WTC11 (cell line): ENCODE measurements at regions not wholly inside any gene's neighbourhood (a gene's known extent, or its start where the extent isn't known, plus 50 kb on each side); places are given as distances from the start of the nearest gene placed in this dataset.

Experiments used
- ATAC-seq: fragments of 200-7000 bp; cut with Tn5 transposase; 2 replicates; pipeline ENCODE4 v1.10.0; 2021; ENCODE audit warnings: mild to moderate bottlenecking, moderate library complexity
- CTCF ChIA-PET: fragments of 300-600 bp; sonication (Branson Sonifier 250); formaldehyde crosslinking; loops from one replicate; lab custom pipeline; 2021; ENCODE audit warnings: antibody characterized with exemption; lab: Charles Lee
- POLR2A ChIA-PET: fragments of 350-600 bp; sonication (Branson Sonifier 250); formaldehyde crosslinking; loops from one replicate; lab custom pipeline; 2021; ENCODE audit warnings: antibody characterized with exemption; lab: Charles Lee
- DNase-seq: peaks from one replicate; pipeline ENCODE4 v3.0.0; 2021; ENCODE audit warnings: low spot score
- H3K27ac Mint-ChIP-seq: 2 replicates; pipeline ENCODE4 v1.8.0; 2021; ENCODE audit warnings: mixed read lengths
- H3K27me3 Mint-ChIP-seq: 2 replicates; pipeline ENCODE4 v1.8.0; 2021; ENCODE audit warnings: low read depth, mild to moderate bottlenecking, moderate library complexity, mixed read lengths
- H3K36me3 Mint-ChIP-seq: 2 replicates; pipeline ENCODE4 v1.8.0; 2021; ENCODE audit warnings: mixed read lengths
- H3K4me1 Mint-ChIP-seq: 2 replicates; pipeline ENCODE4 v1.8.0; 2022; ENCODE audit warnings: mixed read lengths
- H3K4me3 Mint-ChIP-seq: 2 replicates; pipeline ENCODE4 v1.8.0; 2021; ENCODE audit warnings: mild to moderate bottlenecking, moderate library complexity, mixed read lengths
- H3K9me3 Mint-ChIP-seq: 2 replicates; pipeline ENCODE4 v1.8.0; 2021; ENCODE audit warnings: mixed read lengths
- CBFB ChIP-seq: sonication (generic); formaldehyde crosslinking; IDR thresholded peaks from 2 replicates; pipeline ENCODE4 v1.8.1; 2022; ENCODE audit warnings: mild to moderate bottlenecking, low read depth, missing genetic modification reagents
- CDX4 ChIP-seq: fragments of 250-450 bp; sonication (Bioruptor Pico); IDR thresholded peaks from 2 replicates; pipeline ENCODE4 v1.9.0; 2021; ENCODE audit warnings: moderate library complexity, mild to moderate bottlenecking, inconsistent platforms, borderline replicate concordance
- ETV6 ChIP-seq: sonication (generic); formaldehyde crosslinking; IDR thresholded peaks from 2 replicates; pipeline ENCODE4 v1.8.1; 2022; ENCODE audit warnings: mild to moderate bottlenecking, missing genetic modification reagents
- GRHL2 ChIP-seq: fragments of 250-450 bp; sonication (Bioruptor Pico); IDR thresholded peaks from 2 replicates; pipeline ENCODE4 v1.8.0; 2022; ENCODE audit warnings: mild to moderate bottlenecking, moderate library complexity; ENCODE audit not compliant: insufficient replicate concordance, severe bottlenecking
- GTF2I ChIP-seq: fragments of 250-450 bp; sonication (Bioruptor Pico); conservative IDR thresholded peaks from 2 replicates; pipeline ENCODE4 v1.4.0; 2021; ENCODE audit warnings: mild to moderate bottlenecking
- JUN ChIP-seq: sonication (generic); formaldehyde crosslinking; IDR thresholded peaks from 2 replicates; pipeline ENCODE4 v1.8.0; 2023; ENCODE audit warnings: mild to moderate bottlenecking, missing genetic modification reagents
- NFATC4 ChIP-seq: fragments of 250-450 bp; sonication (Bioruptor Pico); IDR thresholded peaks from 2 replicates; pipeline ENCODE4 v1.9.0; 2021; ENCODE audit warnings: mild to moderate bottlenecking
- NFYB ChIP-seq: sonication (generic); formaldehyde crosslinking; conservative IDR thresholded peaks from 2 replicates; pipeline ENCODE4 v1.8.0; 2022; ENCODE audit warnings: low read depth, missing genetic modification reagents
- NR1H2 ChIP-seq: sonication (generic); formaldehyde crosslinking; IDR thresholded peaks from 2 replicates; pipeline ENCODE4 v1.9.0; 2021; ENCODE audit warnings: mild to moderate bottlenecking, moderate library complexity, missing genetic modification reagents
- RORB ChIP-seq: fragments of 250-450 bp; sonication (Bioruptor Pico); IDR thresholded peaks from 2 replicates; pipeline ENCODE4 v1.9.0; 2021; ENCODE audit warnings: mild to moderate bottlenecking
- SMAD3 ChIP-seq: sonication (generic); formaldehyde crosslinking; IDR thresholded peaks from 2 replicates; pipeline ENCODE4 v1.8.0; 2022; ENCODE audit warnings: missing genetic modification reagents, mild to moderate bottlenecking, borderline replicate concordance
- TEAD4 ChIP-seq: sonication (generic); formaldehyde crosslinking; IDR thresholded peaks from 2 replicates; pipeline ENCODE4 v1.8.0; 2022; ENCODE audit warnings: mild to moderate bottlenecking, missing genetic modification reagents
- ZNF138 ChIP-seq: sonication (generic); formaldehyde crosslinking; conservative IDR thresholded peaks from 2 replicates; pipeline ENCODE4 v1.8.1; 2022; ENCODE audit warnings: mild to moderate bottlenecking, moderate library complexity, missing genetic modification reagents
- ZNF219 ChIP-seq: sonication (generic); formaldehyde crosslinking; IDR thresholded peaks from 2 replicates; pipeline ENCODE4 v1.8.0; 2023; ENCODE audit warnings: missing genetic modification reagents, mild to moderate bottlenecking, borderline replicate concordance
- ZNF263 ChIP-seq: sonication (generic); formaldehyde crosslinking; IDR thresholded peaks from 2 replicates; pipeline ENCODE4 v1.8.1; 2022; ENCODE audit warnings: low read depth, mild to moderate bottlenecking, moderate library complexity, missing genetic modification reagents
- ZNF532 ChIP-seq: fragments of 250-450 bp; sonication (Bioruptor Pico); IDR thresholded peaks from 2 replicates; pipeline ENCODE4 v1.9.0; 2021; ENCODE audit warnings: mild to moderate bottlenecking, borderline replicate concordance
- TF ChIP-seq, protein P1 (sequence below): sonication (generic); formaldehyde crosslinking; conservative IDR thresholded peaks from 2 replicates; pipeline ENCODE4 v1.8.1; 2023; ENCODE audit warnings: mild to moderate bottlenecking, low read depth, missing genetic modification reagents, moderate library complexity
- TF ChIP-seq, protein P2 (sequence below): sonication (generic); formaldehyde crosslinking; IDR thresholded peaks from 2 replicates; pipeline ENCODE4 v1.8.0; 2023; ENCODE audit warnings: missing genetic modification reagents
- TF ChIP-seq, protein P3 (sequence below): sonication (generic); formaldehyde crosslinking; IDR thresholded peaks from 2 replicates; pipeline ENCODE4 v1.8.0; 2022; ENCODE audit warnings: mild to moderate bottlenecking, missing genetic modification reagents

DNA sequence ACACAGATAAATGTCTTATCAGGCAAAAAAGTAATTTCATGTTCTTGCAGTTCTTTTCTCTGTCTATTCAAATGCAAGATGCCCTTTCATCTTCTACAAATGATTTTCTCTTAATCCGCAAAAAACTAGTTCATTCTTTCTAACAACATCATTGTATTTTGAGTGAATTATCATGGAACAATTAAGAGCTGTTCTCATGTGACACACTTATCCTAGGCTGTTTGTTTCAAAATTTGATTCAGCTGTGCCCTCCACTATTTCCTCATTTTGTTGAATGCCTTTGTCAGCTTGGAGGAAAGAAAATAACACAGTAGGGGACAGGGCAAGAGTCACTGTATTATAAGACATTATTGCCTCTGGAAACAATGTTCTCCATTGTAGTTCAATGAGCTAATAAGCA is 396.9 kb downstream of the KCTD12 start:
- no peak overlapping the region for H3K4me3 Mint-ChIP-seq
- TF ChIP-seq SMAD3 (CRISPR knock-in tag), result no peak
- no peaks in the 10 kb centered on the region for H3K27me3 Mint-ChIP-seq
- H3K36me3 Mint-ChIP-seq, result no peaks in the 10 kb centered on the region
- H3K9me3 Mint-ChIP-seq, result 0 out of 2 replicates have a peak, but pooled peaks cover 4% of the 10 kb centered on the region
- DNase-seq, result no peak
- H3K27ac Mint-ChIP-seq, result no peak overlapping the region
- no peak for ATAC-seq
- CTCF ChIA-PET, result interaction anchor here (0.5 to 1.2 kb wide), 2 partner anchors 414 to 1458 kb away, joined by 3 to 7 read pairs; no protein-coding TSS in a partner anchor
- POLR2A ChIA-PET, result no interaction called here
- peaks cover 5% of the 10 kb centered on the region for H3K4me1 Mint-ChIP-seq

- no peak for TF ChIP-seq CDX4 (CRISPR knock-in tag)
- TF ChIP-seq JUN, result no peak
- TF ChIP-seq CBFB (CRISPR knock-in tag), result no peak
- no peak for TF ChIP-seq ETV6 (CRISPR knock-in tag)
- TF ChIP-seq NFATC4 (CRISPR knock-in tag), result no peak
- TF ChIP-seq, protein P1, sequence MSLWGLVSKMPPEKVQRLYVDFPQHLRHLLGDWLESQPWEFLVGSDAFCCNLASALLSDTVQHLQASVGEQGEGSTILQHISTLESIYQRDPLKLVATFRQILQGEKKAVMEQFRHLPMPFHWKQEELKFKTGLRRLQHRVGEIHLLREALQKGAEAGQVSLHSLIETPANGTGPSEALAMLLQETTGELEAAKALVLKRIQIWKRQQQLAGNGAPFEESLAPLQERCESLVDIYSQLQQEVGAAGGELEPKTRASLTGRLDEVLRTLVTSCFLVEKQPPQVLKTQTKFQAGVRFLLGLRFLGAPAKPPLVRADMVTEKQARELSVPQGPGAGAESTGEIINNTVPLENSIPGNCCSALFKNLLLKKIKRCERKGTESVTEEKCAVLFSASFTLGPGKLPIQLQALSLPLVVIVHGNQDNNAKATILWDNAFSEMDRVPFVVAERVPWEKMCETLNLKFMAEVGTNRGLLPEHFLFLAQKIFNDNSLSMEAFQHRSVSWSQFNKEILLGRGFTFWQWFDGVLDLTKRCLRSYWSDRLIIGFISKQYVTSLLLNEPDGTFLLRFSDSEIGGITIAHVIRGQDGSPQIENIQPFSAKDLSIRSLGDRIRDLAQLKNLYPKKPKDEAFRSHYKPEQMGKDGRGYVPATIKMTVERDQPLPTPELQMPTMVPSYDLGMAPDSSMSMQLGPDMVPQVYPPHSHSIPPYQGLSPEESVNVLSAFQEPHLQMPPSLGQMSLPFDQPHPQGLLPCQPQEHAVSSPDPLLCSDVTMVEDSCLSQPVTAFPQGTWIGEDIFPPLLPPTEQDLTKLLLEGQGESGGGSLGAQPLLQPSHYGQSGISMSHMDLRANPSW (CRISPR knock-in tag), result no peak
- no peak for TF ChIP-seq ZNF532 (CRISPR knock-in tag)
- TF ChIP-seq GTF2I (CRISPR knock-in tag), result no peak
- ATAC-seq, result no peak
- Mint-ChIP-seq H3K27me3 (no peaks in the 10 kb centered on the region), H3K4me1 (no peaks in the 10 kb centered on the region), H3K9me3 (0 out of 2 replicates have a peak, but pooled peaks cover 4% of the 10 kb centered on the region), H3K36me3 (no peaks in the 10 kb centered on the region), H3K27ac (peak overlapping the region; percentile 27; the same call in 1 of the 2 replicates), H3K4me3 (no peak overlapping the region)
- DNase-seq, result no peak
- CTCF ChIA-PET, result no interaction called here
- POLR2A ChIA-PET, result no interaction called here
Measured at GRCh38 chr13:76481738-76482137, 404.5 kb downstream of the KCTD12 start.

DNA sequence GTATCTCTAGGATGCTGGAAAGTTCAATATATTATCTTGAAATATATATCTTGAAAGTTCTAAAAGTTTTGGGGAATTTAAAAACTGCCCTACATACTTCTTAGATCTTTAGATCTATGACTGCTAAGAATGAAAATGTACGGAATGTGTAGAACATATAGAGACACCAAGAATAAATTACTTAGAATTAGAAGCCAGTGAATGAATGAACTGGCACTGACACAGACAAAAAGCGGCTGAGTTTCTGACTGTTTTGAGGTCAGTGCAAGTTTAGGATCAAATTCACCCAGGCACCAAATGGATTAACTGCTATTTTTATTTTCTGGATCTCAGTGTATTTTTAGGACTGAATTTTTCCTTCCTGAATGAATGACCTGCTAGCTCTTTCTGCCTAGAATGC is 411.2 kb downstream of the KCTD12 start:
- no peaks in the 10 kb centered on the region for H3K9me3 Mint-ChIP-seq
- ATAC-seq (no peak), DNase-seq (no peak)
- H3K36me3 Mint-ChIP-seq, result no peaks in the 10 kb centered on the region
- ChIA-PET CTCF (interaction anchor here (1.1 kb wide), 1 partner anchor 436 kb away, joined by 4 read pairs; no protein-coding TSS in a partner anchor), POLR2A (no interaction called here)
- H3K27ac Mint-ChIP-seq, result no peak overlapping the region
- H3K27me3 Mint-ChIP-seq, result no peaks in the 10 kb centered on the region
- no peaks in the 10 kb centered on the region for H3K4me1 Mint-ChIP-seq
- no peak overlapping the region for H3K4me3 Mint-ChIP-seq
- TF ChIP-seq, protein P2, sequence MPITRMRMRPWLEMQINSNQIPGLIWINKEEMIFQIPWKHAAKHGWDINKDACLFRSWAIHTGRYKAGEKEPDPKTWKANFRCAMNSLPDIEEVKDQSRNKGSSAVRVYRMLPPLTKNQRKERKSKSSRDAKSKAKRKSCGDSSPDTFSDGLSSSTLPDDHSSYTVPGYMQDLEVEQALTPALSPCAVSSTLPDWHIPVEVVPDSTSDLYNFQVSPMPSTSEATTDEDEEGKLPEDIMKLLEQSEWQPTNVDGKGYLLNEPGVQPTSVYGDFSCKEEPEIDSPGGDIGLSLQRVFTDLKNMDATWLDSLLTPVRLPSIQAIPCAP (CRISPR knock-in tag), result no peak
- no peak for TF ChIP-seq GRHL2 (CRISPR knock-in tag)
- no peak for TF ChIP-seq TEAD4 (CRISPR knock-in tag)
- no peak for TF ChIP-seq RORB (CRISPR knock-in tag)
- TF ChIP-seq, protein P3, sequence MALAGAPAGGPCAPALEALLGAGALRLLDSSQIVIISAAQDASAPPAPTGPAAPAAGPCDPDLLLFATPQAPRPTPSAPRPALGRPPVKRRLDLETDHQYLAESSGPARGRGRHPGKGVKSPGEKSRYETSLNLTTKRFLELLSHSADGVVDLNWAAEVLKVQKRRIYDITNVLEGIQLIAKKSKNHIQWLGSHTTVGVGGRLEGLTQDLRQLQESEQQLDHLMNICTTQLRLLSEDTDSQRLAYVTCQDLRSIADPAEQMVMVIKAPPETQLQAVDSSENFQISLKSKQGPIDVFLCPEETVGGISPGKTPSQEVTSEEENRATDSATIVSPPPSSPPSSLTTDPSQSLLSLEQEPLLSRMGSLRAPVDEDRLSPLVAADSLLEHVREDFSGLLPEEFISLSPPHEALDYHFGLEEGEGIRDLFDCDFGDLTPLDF (CRISPR knock-in tag), result no peak
- TF ChIP-seq ZNF138 (CRISPR knock-in tag), result no peak
- TF ChIP-seq NFYB, result no peak
- TF ChIP-seq ZNF219 (CRISPR knock-in tag), result no peak
- TF ChIP-seq, protein P1 (CRISPR knock-in tag), result no peak
- no peak for TF ChIP-seq ZNF263 (CRISPR knock-in tag)
- no peak for TF ChIP-seq NR1H2 (CRISPR knock-in tag)
